ENCODE measurements at regions not wholly inside any gene's neighbourhood (a gene's known extent, or its start where the extent isn't known, plus 50 kb on each side); places are given as distances from the start of the nearest gene placed in this dataset.

- Mint-ChIP-seq H3K27me3 (peaks cover 28% of the 10 kb centered on the region), H3K27ac (no peak overlapping the region), H3K36me3 (ENCODE audit: low read depth) (no peaks in the 10 kb centered on the region), H3K9me3 (no peaks in the 10 kb centered on the region), H3K4me1 (no peaks in the 10 kb centered on the region), H3K4me3 (no peak overlapping the region)
- no peak for ATAC-seq (replicated peaks)
These were observed 169.5 kb downstream of the TTC8 start for GRCh38 chr14:88993946-88994345.

GRCh38 chr14:88995437-88996198, 171.2 kb downstream of the TTC8 start:
- ATAC-seq (replicated peaks), result no peak
- no peaks in the 10 kb centered on the region for H3K9me3 Mint-ChIP-seq

GRCh38 chr14:88998027-88998426, 173.6 kb downstream of the TTC8 start:
- Mint-ChIP-seq H3K36me3 (ENCODE audit: low read depth) (no peaks in the 10 kb centered on the region), H3K9me3 (no peaks in the 10 kb centered on the region), H3K27me3 (peaks cover 20% of the 10 kb centered on the region), H3K4me3 (no peak overlapping the region), H3K27ac (no peak overlapping the region), H3K4me1 (no peaks in the 10 kb centered on the region)
- ATAC-seq (replicated peaks), result no peak

More at GRCh38 chr14:88995437-88996198, 171.2 kb downstream of the TTC8 start:
- H3K4me1 Mint-ChIP-seq, result no peaks in the 10 kb centered on the region
- H3K27me3 Mint-ChIP-seq, result peaks cover 24% of the 10 kb centered on the region
- no peak overlapping the region for H3K4me3 Mint-ChIP-seq
- H3K27ac Mint-ChIP-seq, result no peak overlapping the region
- H3K36me3 Mint-ChIP-seq (ENCODE audit: low read depth), result no peaks in the 10 kb centered on the region

- Mint-ChIP-seq H3K27ac (no peak overlapping the region), H3K4me1 (no peaks in the 10 kb centered on the region), H3K9me3 (no peaks in the 10 kb centered on the region), H3K36me3 (ENCODE audit: low read depth) (no peaks in the 10 kb centered on the region), H3K27me3 (peaks cover 19% of the 10 kb centered on the region), H3K4me3 (no peak overlapping the region)
- no peak for ATAC-seq (replicated peaks)
These were observed 174.7 kb downstream of the TTC8 start for GRCh38 chr14:88999137-88999536.

GRCh38 chr14:89000007-89000942, 175.8 kb downstream of the TTC8 start:
- no peak overlapping the region for H3K4me3 Mint-ChIP-seq
- peak; percentile 78 for ATAC-seq (replicated peaks)
- peaks cover 19% of the 10 kb centered on the region for H3K27me3 Mint-ChIP-seq
- H3K27ac Mint-ChIP-seq, result no peak overlapping the region
- no peaks in the 10 kb centered on the region for H3K4me1 Mint-ChIP-seq
- no peaks in the 10 kb centered on the region for H3K36me3 Mint-ChIP-seq (ENCODE audit: low read depth)
- H3K9me3 Mint-ChIP-seq, result peaks cover 5% of the 10 kb centered on the region

- H3K4me3 Mint-ChIP-seq, result no peak overlapping the region
- H3K27me3 Mint-ChIP-seq, result peaks cover 3% of the 10 kb centered on the region
- no peaks in the 10 kb centered on the region for H3K36me3 Mint-ChIP-seq (ENCODE audit: low read depth)
- no peak overlapping the region for H3K27ac Mint-ChIP-seq
- H3K9me3 Mint-ChIP-seq, result peaks cover 5% of the 10 kb centered on the region
- no peaks in the 10 kb centered on the region for H3K4me1 Mint-ChIP-seq
- no peak for ATAC-seq (replicated peaks)
These were observed 179.7 kb downstream of the TTC8 start for GRCh38 chr14:89004166-89004565.

GRCh38 chr14:89007906-89008305, 183.5 kb downstream of the TTC8 start:
- Mint-ChIP-seq H3K36me3 (ENCODE audit: low read depth) (no peaks in the 10 kb centered on the region), H3K9me3 (peaks cover 5% of the 10 kb centered on the region), H3K27ac (no peak overlapping the region), H3K27me3 (peaks cover 11% of the 10 kb centered on the region), H3K4me1 (no peaks in the 10 kb centered on the region), H3K4me3 (no peak overlapping the region)
- ATAC-seq (replicated peaks), result peak; percentile 45

- no peak for ATAC-seq (replicated peaks)
These were observed 187.2 kb downstream of the TTC8 start for GRCh38 chr14:89011355-89012281.

GRCh38 chr14:89012282-89013097, 188.0 kb downstream of the TTC8 start:
- H3K27me3 Mint-ChIP-seq, result peaks cover 23% of the 10 kb centered on the region
- H3K27ac Mint-ChIP-seq, result no peak overlapping the region
- no peaks in the 10 kb centered on the region for H3K4me1 Mint-ChIP-seq
- H3K9me3 Mint-ChIP-seq, result no peaks in the 10 kb centered on the region
- H3K4me3 Mint-ChIP-seq, result no peak overlapping the region
- H3K36me3 Mint-ChIP-seq (ENCODE audit: low read depth), result no peaks in the 10 kb centered on the region
- ATAC-seq (replicated peaks), result no peak

More at GRCh38 chr14:89011355-89012281, 187.2 kb downstream of the TTC8 start:
- Mint-ChIP-seq H3K27me3 (peaks cover 17% of the 10 kb centered on the region), H3K27ac (no peak overlapping the region), H3K9me3 (no peaks in the 10 kb centered on the region), H3K36me3 (ENCODE audit: low read depth) (no peaks in the 10 kb centered on the region), H3K4me3 (no peak overlapping the region), H3K4me1 (no peaks in the 10 kb centered on the region)

GRCh38 chr14:89013098-89013504, 188.7 kb downstream of the TTC8 start:
- Mint-ChIP-seq H3K27ac (no peak overlapping the region), H3K4me1 (no peaks in the 10 kb centered on the region), H3K27me3 (peaks cover 23% of the 10 kb centered on the region), H3K36me3 (ENCODE audit: low read depth) (no peaks in the 10 kb centered on the region), H3K4me3 (no peak overlapping the region), H3K9me3 (no peaks in the 10 kb centered on the region)
- ATAC-seq (replicated peaks), result peak; percentile 46

- ATAC-seq (replicated peaks), result no peak
- H3K9me3 Mint-ChIP-seq, result no peaks in the 10 kb centered on the region
- no peak overlapping the region for H3K27ac Mint-ChIP-seq
- no peak overlapping the region for H3K4me3 Mint-ChIP-seq
- H3K36me3 Mint-ChIP-seq (ENCODE audit: low read depth), result no peaks in the 10 kb centered on the region
- H3K27me3 Mint-ChIP-seq, result peaks cover 23% of the 10 kb centered on the region
- no peaks in the 10 kb centered on the region for H3K4me1 Mint-ChIP-seq
These were observed 189.5 kb downstream of the TTC8 start for GRCh38 chr14:89013698-89014568.

- no peaks in the 10 kb centered on the region for H3K9me3 Mint-ChIP-seq
- no peak overlapping the region for H3K4me3 Mint-ChIP-seq
- H3K27me3 Mint-ChIP-seq, result peaks cover 23% of the 10 kb centered on the region
- ATAC-seq (replicated peaks), result no peak
- H3K4me1 Mint-ChIP-seq, result no peaks in the 10 kb centered on the region
- H3K36me3 Mint-ChIP-seq (ENCODE audit: low read depth), result no peaks in the 10 kb centered on the region
- H3K27ac Mint-ChIP-seq, result no peak overlapping the region
These were observed 190.1 kb downstream of the TTC8 start for GRCh38 chr14:89014569-89014850.

- Mint-ChIP-seq H3K4me1 (no peaks in the 10 kb centered on the region), H3K27ac (no peak overlapping the region), H3K9me3 (no peaks in the 10 kb centered on the region), H3K4me3 (no peak overlapping the region), H3K27me3 (peaks cover 23% of the 10 kb centered on the region), H3K36me3 (ENCODE audit: low read depth) (no peaks in the 10 kb centered on the region)
- ATAC-seq (replicated peaks), result no peak
These were observed 190.6 kb downstream of the TTC8 start for GRCh38 chr14:89015016-89015415.

All from activated T-helper 17 cell treated with anti-CD3 and anti-CD28 coated beads, Interleukin-2, amount 50 U/mL, for 72 hours (primary cell).